AML-193 (cell line): ENCODE measurements at regions not wholly inside any gene's neighbourhood (a gene's known extent, or its start where the extent isn't known, plus 50 kb on each side); places are given as distances from the start of the nearest gene placed in this dataset.
"Not testable (repeated sequence)": the region's sequence is repeated elsewhere in the genome, so short reads cannot be mapped to it uniquely, and the experiment has no call there.

Experiments used
- DNase-seq, 2 experiments: peaks; one replicate each; lab custom pipeline; 2025; lab: John Stamatoyannopoulos, UW

DNA sequence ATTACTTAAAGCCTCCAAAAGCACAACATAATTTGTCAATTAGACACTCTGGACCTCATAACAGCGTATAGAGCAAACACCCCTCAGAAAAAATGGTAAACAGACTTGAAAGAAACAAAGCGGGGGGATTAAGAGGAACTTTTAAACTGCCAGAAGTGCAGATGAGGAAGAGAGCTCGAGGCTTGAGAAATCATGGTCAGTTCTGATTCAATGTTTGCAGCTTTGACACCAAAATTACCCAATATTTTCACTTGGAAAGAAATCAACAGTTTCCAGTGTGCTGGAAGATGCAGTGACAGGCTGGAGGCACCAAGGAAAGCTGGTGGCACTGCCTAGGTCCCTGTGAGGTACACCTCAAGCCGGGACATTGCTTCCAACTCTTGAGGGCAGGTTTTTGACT is 180.9 kb upstream of the TOX3 start:
- DNase-seq: peak in 1 of 2 experiments; percentile 7

DNA sequence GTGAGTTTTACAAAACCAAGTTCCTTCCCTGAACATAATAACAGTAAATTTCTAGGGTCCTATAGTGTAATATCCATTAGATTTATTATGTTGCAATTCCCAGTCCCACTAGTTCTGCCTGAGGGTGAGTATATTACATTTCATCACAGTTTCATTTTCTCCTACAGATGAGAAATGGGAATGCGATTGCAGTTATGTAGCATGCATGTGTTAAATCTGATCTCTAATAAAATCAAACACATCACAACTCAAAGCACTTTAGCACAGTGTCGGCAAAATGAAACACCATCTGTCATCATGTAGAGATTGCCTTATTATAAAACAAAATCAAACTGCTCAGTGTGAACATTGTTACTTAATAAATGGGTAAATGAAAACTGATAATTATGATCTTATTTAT is 180.5 kb upstream of the TOX3 start:
- DNase-seq: no peak

DNA sequence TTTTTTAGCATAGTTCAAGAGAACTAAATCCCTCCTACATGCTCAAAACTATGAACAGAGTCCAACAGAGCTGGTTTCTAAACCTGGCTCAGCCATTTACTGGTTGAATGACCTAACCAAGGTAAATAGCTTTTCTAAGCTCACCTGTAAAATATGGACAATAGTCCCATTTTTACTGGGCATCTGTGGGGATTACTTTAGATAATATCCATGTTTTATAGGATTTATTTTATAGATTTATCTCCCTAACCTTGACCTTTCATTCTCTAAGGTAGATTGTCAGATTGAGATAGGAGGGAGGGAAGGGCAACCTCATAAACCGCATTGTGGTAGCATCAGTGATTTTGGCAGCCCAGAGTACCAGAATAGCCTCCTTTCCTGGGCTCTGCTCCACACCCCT is 178.5 kb upstream of the TOX3 start:
- no peak for DNase-seq

DNA sequence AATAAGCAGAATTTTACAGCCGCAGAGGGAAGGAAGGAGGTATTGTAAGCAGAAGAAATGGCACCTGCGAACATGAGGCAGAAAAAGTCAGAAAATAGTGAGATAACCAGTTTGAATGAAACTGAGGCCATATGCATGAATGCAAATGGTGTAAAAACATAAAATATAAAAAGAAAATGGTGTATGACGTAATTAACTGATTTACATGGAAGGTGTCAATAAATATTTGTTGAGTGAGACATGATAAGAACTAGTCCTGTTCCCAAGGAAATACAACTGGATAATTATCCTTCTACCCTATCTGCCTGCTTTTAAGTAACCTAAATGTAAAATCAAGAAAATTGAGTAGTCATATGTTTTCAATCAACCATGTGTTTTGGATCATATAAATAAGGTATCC is 178.1 kb upstream of the TOX3 start:
- DNase-seq: no peak

DNA sequence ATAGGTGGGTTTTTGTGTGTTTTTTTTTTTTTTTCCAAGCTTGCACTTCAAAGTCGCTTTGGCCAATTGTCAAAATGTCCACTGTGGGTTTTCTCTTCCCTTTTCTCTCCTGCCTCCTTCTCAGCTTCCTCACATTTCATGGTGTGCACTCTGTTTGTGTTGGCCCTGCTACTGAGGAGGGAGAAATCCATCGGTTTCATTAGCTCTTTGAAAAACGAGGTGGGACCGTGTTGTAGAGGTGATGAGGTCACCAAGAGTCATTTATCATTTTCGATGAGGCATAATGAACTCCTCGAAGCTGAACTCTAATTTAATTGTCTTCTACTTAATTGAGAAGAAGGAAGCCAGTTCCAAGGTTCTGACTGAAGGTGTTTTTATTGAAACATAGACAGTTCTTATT is 174.4 kb upstream of the TOX3 start:
- no peak for DNase-seq

DNA sequence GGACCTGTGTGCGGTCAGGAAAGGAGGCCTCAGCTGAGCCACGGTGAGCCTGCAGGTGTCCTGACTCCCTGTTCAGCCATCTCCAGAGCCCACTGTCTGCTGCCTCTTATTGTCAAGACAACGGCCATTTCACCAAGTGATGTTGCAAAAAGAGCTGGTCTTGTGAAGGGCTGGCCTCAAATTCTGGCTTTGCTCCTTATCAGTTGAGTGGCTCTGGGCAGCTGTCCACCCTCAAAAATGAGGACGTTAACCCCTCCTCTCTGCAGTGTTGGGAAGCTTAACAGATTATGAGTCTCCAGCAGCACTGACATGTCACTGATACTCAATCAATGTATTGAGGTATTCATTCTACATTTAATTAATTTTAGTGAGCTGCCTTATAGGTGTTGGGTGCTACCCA is 171.1 kb upstream of the TOX3 start:
- DNase-seq: no peak

DNA sequence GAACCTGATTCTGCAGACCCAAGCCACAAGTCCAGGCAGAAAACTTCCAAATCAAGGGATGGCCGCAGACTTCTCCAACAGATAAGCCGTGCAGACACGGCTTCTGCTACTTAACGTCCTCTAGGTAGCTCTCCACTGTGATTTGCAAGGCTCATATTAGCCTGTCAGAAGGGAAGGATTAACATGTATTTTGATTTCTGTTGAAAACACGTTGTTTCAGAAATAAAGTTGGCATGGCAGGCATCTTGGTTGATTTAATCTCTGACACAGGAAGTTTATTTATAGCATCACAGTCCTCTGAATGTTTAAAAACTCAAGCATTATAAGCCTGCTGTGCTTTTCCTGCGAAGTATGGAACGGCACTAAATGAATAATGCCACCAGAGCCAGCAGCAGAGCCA is 166.8 kb upstream of the TOX3 start:
- no peak for DNase-seq

DNA sequence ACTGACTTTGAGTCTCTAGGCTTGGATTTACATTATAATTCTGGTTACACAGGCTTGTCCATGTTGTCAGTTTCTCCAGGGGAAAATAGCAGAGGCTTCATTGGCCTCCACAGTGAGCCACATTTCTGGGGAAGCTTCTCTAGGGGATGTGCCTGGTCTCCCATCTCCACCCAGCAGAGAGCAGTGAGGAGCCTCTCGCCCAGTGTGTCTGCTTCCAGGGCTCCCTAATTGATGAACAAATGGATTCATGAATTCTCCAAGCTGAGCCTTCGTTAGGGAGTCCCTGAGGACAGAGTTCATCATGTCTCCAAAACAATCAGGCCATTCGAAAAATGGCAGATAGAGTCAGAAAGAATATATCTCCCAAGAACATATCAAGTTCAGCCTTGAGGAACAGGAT is 162.4 kb upstream of the TOX3 start:
- DNase-seq: no peak

DNA sequence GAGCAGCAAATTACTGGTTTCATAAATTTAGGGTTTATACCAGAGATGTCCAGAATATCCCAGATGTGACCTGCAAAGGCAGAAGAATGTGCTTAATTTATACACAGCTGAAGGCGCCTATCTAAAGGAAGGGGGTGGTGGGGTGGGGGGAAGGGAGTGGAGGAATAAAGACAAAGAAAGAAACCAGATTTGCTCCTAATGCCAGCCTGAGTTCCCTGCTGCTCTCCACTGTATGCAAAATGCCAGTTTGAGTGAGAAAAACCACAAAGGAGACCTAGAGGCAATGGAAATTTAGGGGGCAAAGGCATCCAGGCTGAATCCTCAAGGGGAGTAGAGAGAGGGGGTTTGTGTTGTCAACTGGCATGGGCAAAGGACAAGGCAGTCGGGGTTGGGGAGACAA is 161.5 kb upstream of the TOX3 start:
- no peak for DNase-seq

DNA sequence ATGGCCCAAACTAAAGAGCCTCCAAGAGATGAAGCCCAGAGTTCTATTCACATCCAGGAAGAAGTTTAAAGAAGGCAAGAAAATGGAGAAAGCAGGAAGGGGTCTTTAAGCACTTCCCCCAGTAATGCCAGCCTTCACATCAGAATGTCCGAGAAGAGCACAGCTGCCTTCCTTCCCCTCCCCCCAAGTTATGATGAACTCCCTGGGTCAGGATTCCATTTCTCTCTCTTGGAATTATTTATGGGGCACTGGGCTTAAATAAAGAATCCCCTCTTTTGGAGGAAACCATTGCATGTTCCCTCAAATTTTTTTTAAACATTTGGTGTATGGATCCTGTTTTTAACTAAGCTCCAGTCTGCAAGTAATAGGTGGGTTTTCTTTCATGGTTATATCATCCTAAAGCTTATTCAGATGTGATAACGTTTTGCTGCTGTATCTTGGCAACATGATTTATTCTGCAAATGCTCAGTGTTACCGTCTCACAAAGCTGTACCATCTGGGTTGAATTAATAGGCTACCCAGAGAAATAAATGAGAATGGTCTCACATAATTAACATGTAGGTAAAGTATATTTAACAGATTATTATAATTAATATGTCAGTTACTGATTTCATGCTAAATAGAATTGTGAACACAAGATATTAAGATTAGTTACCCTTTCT is 160.9 kb upstream of the TOX3 start:
- no peak for DNase-seq

DNA sequence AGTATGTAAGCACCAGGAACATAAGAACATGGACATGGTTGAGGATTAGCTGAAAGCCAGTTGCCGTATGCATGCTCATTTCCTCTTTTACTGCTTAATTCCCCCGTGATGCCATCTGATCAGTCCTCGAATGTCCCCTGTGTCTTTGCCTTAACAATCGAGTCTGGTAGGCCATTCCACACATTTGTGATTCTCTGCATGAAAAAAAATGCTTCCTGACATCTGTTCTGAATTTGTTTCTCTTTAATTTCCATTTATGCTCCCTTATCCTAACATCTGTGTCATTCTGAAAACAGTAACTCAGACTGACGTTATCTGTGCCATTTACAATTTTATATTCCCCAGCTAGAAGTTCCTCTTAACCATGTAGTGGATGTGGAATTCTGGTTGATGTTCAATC is 158.2 kb upstream of the TOX3 start:
- no peak for DNase-seq

DNA sequence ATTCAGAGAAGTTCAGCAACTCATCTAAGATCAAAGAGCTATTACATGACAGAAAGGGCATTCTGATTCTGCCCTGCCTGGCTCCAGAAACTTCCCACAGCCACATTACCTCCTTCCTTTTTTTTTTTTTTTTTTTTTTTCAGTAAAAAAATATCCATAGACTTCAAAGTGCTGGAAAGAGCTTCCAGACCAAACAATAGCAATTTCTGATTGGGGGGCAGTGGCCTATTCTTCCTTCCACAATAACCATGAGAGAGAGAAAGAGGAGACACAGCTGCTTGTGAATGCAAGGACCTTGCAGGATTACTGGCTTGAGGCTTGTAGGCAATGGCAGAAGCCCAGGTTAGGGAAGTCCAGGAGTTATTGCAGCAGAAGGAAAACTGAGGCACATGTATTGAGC is 151.0 kb upstream of the TOX3 start:
- DNase-seq: no peak

DNA sequence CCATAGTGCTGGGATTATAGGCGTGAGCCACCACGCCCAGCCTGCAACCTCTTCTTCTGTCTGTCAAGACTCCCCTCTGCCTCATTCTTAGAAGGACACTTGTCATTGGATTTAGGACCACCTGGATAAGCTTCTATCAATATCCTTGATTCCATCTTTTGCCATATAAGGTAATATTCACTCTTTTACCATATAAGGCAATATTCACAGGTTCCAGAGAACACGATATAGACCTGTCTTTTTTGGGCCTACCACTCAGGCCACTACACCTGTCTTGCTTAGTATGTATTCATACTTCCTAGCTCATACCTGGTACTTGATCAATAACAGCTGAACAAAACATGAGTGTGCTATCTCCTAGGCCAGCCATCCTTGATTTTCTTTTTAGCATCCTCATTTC is 149.2 kb upstream of the TOX3 start:
- no peak for DNase-seq

DNA sequence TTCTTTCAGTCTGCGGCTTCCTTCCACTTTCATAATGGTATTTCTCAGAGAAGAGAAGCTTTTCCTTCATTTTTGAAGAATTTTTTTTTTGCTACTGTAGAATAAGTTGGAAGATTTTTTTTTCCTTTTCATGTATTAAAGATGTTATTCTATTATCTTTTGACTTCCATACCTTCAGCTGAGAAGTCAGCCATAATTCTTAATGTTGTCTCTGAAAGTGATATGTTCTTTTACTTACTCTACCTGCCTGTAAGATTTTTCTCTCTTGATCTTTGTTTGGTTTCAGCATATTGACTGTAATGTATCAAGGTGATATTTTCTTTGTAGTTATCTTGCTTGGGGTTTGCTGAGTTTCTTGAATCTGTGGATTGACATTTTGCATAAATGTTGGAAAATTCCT is 143.5 kb upstream of the TOX3 start:
- DNase-seq: no peak

DNA sequence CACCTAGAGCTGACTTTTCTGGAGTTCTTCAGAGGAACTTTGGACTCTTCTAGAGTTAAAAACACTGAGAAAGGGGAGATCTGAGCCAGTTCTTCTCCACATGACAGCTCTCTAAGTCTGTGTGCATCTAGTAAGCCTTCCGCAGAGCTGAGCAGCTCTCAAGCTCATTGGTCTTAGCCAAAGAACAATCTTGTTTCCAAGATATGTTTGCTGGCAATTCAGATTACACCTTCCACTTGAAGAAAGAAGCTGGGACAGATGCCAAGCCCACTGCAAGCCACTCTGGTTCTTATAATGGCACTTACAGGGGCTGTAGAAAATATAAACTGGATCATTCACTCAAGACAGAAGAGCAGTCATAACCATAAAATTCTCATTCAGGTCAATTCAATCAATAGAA is 134.1 kb upstream of the TOX3 start:
- no peak for DNase-seq

DNA sequence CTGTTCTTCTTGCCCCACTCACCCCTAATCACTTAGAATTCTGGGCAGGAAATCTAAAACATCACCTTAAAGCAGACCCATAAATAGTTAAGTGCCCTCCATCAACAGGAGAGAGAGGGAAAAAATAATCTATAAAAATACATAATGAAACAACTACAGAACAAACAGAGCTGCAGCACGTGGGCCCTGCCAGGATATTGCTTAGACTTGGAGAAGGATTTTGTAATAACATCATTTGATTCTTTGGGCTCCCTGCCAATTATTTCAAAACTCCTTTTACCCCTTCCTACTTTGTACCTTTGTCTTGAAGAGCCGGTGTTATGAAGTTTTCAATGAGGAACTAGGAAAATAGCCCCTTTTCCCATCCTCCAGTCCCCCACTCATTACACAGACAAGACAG is 130.6 kb upstream of the TOX3 start:
- DNase-seq: no peak

DNA sequence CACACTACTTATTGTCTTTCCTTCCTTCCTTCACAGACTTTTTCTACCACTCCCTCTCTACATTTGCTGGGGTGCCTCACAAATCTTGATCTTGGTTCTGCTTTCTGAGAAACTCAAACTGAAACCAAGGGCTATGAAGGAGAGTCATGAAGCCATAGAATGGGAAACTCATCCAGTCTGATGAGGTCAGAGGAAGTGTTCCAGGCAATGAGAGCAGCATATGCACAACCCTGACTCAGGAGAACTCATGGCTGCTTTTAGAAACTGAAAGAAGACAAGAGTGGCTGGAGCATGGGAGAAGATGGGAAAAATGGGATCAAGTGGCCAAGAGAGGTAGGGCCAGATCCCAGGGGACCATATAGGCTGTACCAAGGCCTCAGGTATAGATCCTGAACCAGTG is 130.0 kb upstream of the TOX3 start:
- DNase-seq: no peak

DNA sequence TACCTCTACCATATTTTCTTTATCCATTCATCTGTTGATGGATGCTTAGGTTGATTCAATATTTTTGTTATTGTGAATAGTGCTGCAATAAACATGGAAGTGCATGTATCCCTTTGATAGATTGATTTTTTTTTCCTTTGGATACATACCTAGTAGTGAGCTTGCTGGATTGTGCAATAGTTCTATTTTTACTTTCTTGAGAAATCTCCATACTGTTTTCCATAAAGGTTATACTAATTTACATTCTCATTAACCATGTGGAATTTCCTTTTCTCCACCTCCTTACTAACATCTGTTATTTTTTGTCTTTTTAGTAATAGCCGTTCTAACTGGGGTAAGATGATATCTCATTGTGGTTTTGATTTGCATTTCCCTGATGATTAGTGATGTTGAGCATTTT is 124.6 kb upstream of the TOX3 start:
- DNase-seq: no peak

DNA sequence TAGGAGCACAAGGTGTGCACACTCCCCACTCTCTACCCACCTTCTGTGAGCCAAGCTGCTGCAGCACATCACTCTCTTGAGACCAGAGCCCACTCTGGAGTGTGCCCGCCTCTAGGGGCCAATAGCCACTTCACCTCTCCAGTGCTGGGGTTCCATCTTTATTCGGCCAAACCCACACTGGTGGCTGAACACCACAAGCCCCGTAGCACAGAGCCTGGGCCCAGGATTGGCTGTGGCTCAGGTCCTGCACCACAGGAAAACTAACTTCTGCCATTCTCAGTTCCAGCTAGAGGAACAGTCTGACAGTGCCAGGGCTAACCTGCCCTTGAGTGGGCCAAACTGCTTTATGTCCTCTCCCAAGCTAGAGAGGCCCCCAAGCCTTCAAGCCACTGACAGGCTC is 111.0 kb upstream of the TOX3 start:
- DNase-seq: no peak

DNA sequence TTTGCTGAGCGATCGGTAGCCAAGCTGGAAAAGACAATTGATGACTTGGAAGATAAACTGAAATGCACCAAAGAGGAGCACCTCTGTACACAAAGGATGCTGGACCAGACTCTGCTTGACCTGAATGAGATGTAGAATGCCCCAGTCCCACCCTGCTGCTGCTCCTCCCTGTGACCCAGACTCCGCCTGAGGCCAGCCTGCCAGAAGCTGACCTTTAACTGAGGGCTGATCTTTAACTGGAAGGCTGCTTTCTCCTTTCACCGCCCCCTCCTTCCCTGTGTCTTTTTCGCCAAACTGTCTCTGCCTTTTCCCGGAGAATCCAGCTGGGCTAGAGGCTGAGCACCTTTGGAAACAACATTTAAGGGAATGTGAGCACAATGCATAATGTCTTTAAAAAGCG is 109.0 kb upstream of the TOX3 start:
- not testable (repeated sequence) for DNase-seq

DNA sequence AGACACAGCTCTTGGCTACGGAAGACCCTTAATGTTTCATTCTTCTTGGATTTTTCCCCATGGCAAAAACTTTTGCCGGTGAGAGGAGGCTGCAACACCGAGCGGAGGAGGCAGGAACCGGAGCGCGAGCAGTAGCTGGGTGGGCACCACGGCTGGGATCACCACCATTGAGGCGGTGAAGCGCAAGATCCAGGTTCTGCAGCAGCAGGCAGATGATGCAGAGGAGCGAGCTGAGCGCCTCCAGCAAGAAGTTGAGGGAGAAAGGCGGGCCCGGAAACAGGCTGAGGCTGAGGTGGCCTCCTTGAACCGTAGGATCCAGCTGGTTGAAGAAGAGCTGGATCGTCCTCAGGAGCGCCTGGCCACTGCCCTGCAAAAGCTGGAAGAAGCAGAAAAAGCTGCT is 108.2 kb upstream of the TOX3 start:
- not testable (repeated sequence) for DNase-seq

DNA sequence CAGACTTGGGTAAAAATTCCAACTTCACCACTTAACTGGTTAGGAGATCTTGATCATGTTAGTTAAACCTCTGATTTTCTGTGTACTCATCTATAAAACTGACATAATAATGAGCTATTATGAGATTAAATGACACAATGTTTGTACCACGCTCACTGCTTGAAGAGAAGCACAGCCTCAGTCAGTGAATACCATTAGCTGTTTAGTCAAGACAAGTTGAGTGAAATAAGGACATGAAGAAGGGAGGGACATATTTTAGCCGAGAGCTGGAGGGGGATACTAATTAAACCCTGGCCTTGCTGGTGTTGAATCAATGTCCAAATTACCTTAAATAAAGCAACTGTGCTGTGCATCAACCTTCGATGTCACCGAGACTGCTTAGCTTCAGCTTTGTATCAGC is 105.1 kb upstream of the TOX3 start:
- no peak for DNase-seq

DNA sequence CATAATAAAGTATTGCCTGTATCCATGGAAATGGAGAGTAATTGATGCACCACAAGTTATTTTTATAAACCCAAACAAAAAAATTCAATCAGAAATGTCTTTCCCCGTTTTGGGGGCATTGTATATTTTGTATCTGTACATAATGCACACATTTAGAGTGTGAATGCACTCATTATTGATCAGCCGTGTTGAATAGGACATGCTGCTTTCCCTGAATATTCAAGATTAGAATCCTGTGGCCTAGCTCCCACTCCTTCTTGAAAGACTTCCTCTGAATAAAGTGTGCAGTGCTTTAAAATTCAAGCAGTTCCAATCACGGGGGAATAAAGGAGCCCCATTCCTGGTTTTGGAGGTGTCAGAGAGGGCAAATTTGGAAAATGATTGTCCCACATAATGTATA is 103.8 kb upstream of the TOX3 start:
- no peak for DNase-seq

DNA sequence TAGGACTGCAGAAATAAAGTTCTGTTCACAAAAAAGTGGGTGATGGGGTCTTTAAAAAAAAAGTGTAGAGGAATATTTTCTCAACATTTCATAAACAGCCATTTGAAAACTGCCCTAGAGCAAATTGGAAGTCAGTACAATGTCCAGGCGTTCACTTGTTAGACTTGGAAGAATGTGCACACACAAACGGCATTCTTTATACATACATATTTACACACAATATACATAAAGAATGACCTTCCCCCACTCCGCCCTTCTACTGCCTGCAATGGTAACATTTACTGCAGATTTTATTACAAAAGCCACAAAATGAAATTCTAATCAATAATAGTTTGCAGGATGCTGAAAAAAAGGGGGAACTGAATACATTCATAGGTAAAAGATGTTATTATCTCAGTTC is 103.4 kb upstream of the TOX3 start:
- no peak for DNase-seq

DNA sequence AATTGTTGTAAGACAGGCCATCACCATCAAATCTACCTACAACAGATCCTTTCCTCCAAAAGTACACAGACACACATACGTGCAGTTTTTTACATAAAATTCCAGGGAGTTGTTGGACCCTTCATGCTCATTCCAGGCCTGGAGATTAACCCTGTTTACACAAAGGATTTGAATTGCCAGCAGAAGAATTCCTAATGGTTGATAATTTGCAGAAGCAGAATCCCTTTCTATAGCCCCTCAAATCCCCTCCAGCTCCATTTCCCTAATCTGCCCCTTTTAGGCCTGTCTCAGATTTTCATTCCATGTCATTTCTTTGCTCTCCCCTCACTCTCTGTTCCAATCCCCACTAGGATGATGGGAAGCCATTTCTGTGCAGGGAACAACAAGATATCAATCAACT is 102.9 kb upstream of the TOX3 start:
- no peak for DNase-seq
